ENCODE measurements at regions not wholly inside any gene's neighbourhood (a gene's known extent, or its start where the extent isn't known, plus 50 kb on each side); places are given as distances from the start of the nearest gene placed in this dataset.

GRCh38 chr9:105861972-105862371, 167.6 kb downstream of the TMEM38B start:
- DNase-seq (ENCODE audit: low read depth in 2 of 2): no peak

DNA sequence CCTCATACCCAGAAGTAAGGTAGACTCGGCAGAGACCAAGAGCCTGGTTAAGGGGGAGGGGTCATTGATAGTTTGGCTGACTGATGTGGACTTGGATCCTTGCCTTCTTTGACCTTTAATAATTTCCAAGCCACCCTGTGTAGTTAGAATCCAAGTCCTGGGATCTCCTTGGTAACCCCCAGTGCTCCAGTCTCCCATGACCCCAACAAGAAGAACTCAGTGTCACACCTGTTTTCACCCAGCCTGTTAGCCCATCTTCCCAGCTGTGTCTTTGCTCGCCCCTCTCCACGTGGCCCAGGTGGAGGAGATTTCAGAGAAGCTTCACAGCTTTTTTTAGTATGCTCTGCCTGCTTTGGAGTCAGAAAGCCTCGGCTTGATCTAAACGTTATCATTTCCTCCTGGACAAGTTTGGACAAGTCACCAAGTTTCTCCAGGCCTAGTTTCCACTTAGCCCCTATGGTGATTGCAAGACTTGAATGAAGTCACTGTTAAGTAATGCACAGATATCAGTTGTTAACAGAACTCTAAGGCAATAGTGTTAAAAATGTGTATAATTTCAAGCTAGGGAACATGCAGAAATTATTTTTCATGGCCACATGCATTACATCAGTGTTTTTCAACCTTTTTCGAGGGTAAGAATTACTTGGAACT, 170.0 kb downstream of the TMEM38B start:
- DNase-seq (ENCODE audit: low read depth in 2 of 2): no peak

DNA sequence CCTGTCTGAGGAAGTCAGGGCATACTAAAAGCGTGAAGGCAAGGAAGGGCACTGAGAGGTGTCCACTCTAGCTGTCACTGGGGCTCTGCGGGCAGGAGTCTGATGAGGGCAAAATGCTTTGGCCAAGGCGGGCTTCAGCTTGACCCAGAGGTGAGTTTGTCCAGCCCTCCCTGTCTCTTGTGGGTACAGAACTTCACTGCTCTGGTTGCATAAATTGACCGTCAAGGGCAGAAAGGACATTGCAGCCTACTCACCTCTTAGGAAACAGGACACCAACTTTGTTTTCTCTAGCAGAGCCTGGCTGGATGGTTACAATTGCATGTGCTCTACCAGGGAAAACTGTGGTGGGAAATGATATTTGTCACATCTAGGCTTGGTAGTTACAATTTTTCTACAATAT, 170.9 kb downstream of the TMEM38B start:
- DNase-seq (ENCODE audit: low read depth in 2 of 2): no peak

GRCh38 chr9:105871540-105871939, 177.2 kb downstream of the TMEM38B start:
- no peak for DNase-seq (ENCODE audit: low read depth in 2 of 2)

- no peak for DNase-seq (ENCODE audit: low read depth in 2 of 2)
Measured at GRCh38 chr9:105873801-105874200, 179.5 kb downstream of the TMEM38B start.

DNA sequence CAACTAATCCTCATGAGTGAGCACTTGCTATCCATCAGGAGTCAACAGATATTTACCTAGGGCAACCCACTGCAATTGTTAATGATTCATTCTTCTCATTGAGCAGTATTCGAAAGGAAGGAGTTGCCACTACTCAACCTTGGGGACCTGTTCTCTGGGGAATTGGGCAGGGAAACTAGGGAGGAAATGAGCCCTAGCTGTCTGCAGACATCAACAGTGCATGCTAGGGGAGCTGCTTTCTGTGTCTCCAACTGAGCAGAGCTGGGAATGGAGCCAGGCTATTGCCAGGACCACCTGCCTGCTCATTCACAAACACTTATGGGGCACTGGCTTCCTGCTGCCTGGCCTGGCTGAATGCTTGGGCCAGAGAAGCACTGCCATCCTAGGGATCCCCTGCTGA, 183.4 kb downstream of the TMEM38B start:
- no peak for DNase-seq (ENCODE audit: low read depth in 2 of 2)

DNA sequence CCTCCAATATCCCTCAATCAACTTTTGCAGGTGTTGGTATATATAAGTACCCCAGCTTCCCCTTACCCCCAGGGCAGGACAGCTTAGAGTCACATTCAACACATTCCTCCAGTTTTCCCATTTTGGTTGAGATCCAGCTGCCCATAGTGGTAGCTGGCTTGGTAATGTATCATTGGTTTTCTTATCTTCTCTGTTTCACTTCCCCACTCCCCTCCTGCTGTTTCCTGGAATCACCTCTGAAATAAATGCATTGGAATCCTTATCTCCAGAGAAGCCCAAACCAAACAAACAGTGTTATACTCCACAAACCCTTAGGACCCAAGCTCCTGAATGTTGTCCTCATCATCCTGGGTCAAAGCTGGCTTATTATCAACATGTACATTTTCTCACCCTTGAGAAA, 184.8 kb downstream of the TMEM38B start:
- no peak for DNase-seq (ENCODE audit: low read depth in 2 of 2)

GRCh38 chr9:105880517-105880916, 186.2 kb downstream of the TMEM38B start:
- no peak for DNase-seq (ENCODE audit: low read depth in 2 of 2)

- DNase-seq (ENCODE audit: low read depth in 2 of 2): no peak
Measured at GRCh38 chr9:105881021-105881420, 186.7 kb downstream of the TMEM38B start.

DNA sequence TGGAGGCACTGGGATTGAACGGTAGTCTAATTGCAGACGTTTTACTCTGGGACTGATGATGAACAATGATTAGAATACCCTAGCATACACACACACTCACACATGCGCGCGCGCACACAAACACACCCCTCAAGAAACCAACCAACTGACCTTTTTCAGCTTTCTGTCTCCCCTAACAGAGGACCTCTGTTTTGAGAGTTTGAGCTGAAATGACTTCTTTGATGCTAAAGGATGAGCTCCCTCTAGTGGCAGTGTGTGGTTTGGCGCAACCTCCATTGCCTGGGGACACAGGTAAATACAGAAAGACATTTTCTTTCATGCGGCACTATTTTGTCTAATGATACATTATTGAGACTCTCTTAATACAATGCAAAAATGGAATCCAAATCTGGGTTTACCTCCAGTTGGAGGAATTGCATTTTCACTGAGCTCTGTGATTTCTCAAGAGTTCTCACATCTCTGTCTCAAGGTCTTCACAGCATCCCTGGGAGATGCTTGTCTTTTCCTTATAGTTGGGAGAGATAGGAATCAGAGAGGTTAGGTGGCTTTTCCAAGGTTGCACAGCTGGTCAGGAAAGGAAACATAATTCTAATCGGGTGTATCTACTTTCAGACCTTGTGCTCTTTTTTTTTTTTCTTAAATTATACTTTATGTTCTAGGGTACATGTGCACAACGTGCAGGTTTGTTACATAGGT, 187.5 kb downstream of the TMEM38B start:
- DNase-seq (ENCODE audit: low read depth in 2 of 2): peak; percentile 33 to 61

- DNase-seq (ENCODE audit: low read depth in 2 of 2): no peak
Measured at GRCh38 chr9:105883847-105884246, 189.5 kb downstream of the TMEM38B start.

DNA sequence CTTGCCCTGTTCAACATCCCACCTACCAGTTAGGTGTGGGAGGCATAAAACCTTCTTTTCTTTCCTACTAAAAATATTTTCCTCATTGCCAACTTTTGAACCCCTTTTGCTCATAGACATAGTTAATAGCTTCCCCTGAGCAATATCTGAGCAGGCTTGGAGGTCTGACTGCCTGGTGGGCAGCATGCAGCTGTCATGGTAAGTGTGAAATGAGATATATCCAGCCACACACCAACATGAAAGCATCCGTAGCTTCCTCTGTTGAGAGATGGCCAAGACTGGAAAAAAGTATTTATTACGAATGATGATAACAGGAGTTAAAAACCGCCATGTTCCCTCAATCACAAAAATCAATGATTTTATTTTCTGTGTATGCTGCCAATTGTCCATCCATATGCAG, 190.1 kb downstream of the TMEM38B start:
- DNase-seq (ENCODE audit: low read depth in 2 of 2): no peak

GRCh38 chr9:105886136-105886535, 191.8 kb downstream of the TMEM38B start:
- DNase-seq (ENCODE audit: low read depth in 2 of 2): no peak

- DNase-seq (ENCODE audit: low read depth in 2 of 2): no peak
Measured at GRCh38 chr9:105887679-105888078, 193.3 kb downstream of the TMEM38B start.

- DNase-seq (ENCODE audit: low read depth in 2 of 2): no peak
Measured at GRCh38 chr9:105890046-105890822, 195.9 kb downstream of the TMEM38B start.

DNA sequence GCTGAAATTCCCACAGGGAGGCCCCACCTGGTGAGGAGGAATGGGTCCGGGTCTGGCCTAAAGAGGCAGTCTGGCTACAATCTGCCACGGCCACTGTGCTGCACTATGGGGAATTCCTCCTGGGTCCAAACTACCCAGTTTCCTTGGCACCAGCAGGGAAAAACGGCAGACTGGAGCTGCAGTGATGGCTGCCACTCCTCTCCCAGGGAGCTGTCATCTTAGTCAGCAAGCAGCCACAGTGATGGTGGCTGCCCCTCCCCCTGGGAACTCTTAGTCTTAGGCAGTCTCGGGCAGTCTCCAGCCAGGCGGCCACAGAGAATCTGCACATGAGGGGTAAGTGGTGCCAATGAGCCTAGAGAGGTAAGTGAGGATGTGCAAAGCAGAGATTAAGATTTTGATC, 205.8 kb downstream of the TMEM38B start:
- no peak for DNase-seq (ENCODE audit: low read depth in 2 of 2)

DNA sequence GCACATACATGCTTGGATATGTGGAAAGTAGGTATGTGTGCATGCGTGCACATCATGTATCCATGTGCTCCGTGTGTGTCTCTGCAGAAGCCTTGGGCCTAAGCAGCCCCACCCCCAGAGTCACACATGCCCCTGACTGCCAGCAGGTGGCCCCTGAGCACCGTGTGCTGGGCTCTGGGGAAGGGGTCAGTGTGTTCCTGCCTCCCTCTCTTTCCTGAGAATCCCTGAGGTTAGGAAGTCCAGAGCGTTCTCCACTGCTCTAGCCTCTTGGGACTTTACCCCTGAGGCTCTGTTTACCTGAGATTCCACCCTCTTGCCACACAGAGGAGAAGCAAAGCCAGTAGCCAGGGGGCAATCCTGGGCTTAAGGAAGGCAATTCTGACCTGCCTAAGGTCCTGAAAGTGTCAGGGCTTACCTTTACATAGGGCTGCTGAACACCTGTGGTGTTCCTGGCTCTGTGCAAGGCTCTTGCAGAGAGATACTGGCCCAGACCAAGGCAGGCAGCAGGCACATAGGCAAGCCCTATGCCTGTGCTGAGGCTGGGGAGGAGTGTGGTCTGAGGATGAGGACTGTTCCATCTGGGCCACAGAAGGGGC, 207.3 kb downstream of the TMEM38B start:
- DNase-seq (ENCODE audit: low read depth in 2 of 2): no peak

- no peak for DNase-seq (ENCODE audit: low read depth in 2 of 2)
Measured at GRCh38 chr9:105908069-105908468, 213.7 kb downstream of the TMEM38B start.

GRCh38 chr9:105911104-105911911, 217.0 kb downstream of the TMEM38B start:
- DNase-seq (ENCODE audit: low read depth in 2 of 2): no peak

DNA sequence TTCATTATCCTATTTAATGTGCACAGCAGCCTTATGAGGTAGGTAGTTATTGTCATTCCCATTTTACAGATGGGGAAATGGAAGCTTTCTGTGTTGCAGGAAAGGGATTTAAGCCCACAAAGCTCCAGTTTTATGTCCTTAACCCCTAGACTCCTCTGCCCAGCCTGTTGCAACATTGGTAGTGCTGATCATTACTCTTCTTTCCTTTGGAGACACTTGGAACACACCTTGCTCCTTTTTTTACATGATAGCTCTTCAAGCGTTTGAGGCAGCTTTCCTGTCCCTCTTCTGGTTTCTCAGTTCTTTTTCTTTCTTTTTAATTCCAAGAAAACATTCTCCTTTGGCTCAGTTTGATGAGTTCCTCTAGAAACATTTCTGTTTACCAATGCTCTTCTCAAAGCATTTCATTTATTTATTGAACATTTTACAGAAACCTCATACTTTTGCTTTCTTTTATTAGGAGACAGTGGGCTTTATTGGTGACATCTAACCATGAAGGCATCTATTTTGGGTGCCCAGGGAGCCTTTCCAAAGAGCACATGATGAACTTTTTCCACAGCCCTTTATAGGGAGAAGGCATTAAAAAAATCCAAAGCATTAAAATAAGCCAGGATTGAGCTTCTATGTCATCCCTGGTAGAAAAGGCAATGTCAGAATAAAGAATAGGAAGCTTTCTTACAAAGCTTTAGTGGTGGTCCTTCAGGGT, 218.0 kb downstream of the TMEM38B start:
- no peak for DNase-seq (ENCODE audit: low read depth in 2 of 2)
